ENCODE measurements at regions not wholly inside any gene's neighbourhood (a gene's known extent, or its start where the extent isn't known, plus 50 kb on each side); places are given as distances from the start of the nearest gene placed in this dataset.

GRCh38 chr20:58017231-58017969 is 211.1 kb downstream of the ANKRD60 start:
- no peak overlapping the region for H3K27ac Mint-ChIP-seq
- peak overlapping the region; percentile 67 for H3K27ac ChIP-seq (ENCODE audit: low read depth, low read length)
- DNase-seq = peak; percentile 15

GRCh38 chr20:58016779-58017178 is 211.7 kb downstream of the ANKRD60 start:
- no peak for TF ChIP-seq CTCF (conservative IDR thresholded peaks at IDR 0.05)
- no peaks in the 10 kb centered on the region for H3K36me3 Mint-ChIP-seq (ENCODE audit: low read depth)
- WGBS, 2 experiments (ENCODE audit: insufficient coverage in 1 of 2, insufficient read length in 1 of 2) = 85 to 100% methylated on average over 2 of the region's 2 CpGs
- H3K27me3 Mint-ChIP-seq (ENCODE audit: insufficient read depth) = no peaks in the 10 kb centered on the region
- Histone ChIP-seq H3K9me3 (ENCODE audit: control insufficient read depth, low read length) (peaks cover 6% of the 10 kb centered on the region), H3K4me1 (ENCODE audit: control insufficient read depth, insufficient read depth, low read length) (no peaks in the 10 kb centered on the region), H3K36me3 (ENCODE audit: control insufficient read depth, insufficient read depth, low read length) (no peaks in the 10 kb centered on the region), H3K9ac (ENCODE audit: extremely low read depth, low read length, poor library complexity, severe bottlenecking) (no peak overlapping the region), H3K4me3 (ENCODE audit: low read length) (no peak overlapping the region), H3K27me3 (ENCODE audit: control insufficient read depth, insufficient read depth, low read length, poor library complexity, severe bottlenecking) (no peaks in the 10 kb centered on the region), H3K27ac (ENCODE audit: low read depth, low read length) (no peak overlapping the region)
- H3K4me1 Mint-ChIP-seq = no peaks in the 10 kb centered on the region
- no peak overlapping the region for H3K27ac Mint-ChIP-seq
- H3K4me3 Mint-ChIP-seq = no peak overlapping the region
- no peak for DNase-seq
- no peaks in the 10 kb centered on the region for H3K9me3 Mint-ChIP-seq

More at GRCh38 chr20:58017231-58017969, 211.1 kb downstream of the ANKRD60 start:
- H3K4me3 Mint-ChIP-seq = no peak overlapping the region
- no peaks in the 10 kb centered on the region for H3K9me3 Mint-ChIP-seq
- no peaks in the 10 kb centered on the region for H3K36me3 Mint-ChIP-seq (ENCODE audit: low read depth)
- WGBS, 2 experiments (ENCODE audit: insufficient coverage in 1 of 2, insufficient read length in 1 of 2) = 71 to 89% methylated on average over 12 to 20 of the region's 20 CpGs
- H3K4me3 ChIP-seq (ENCODE audit: low read length) = no peak overlapping the region
- peaks cover 6% of the 10 kb centered on the region for H3K9me3 ChIP-seq (ENCODE audit: control insufficient read depth, low read length)
- no peaks in the 10 kb centered on the region for H3K36me3 ChIP-seq (ENCODE audit: control insufficient read depth, insufficient read depth, low read length)
- no peaks in the 10 kb centered on the region for H3K27me3 Mint-ChIP-seq (ENCODE audit: insufficient read depth)
- H3K27me3 ChIP-seq (ENCODE audit: control insufficient read depth, insufficient read depth, low read length, poor library complexity, severe bottlenecking) = no peaks in the 10 kb centered on the region
- no peaks in the 10 kb centered on the region for H3K4me1 Mint-ChIP-seq
- TF ChIP-seq CTCF (conservative IDR thresholded peaks at IDR 0.05) = no peak
- H3K4me1 ChIP-seq (ENCODE audit: control insufficient read depth, insufficient read depth, low read length) = no peaks in the 10 kb centered on the region
- H3K9ac ChIP-seq (ENCODE audit: extremely low read depth, low read length, poor library complexity, severe bottlenecking) = no peak overlapping the region

- Histone ChIP-seq H3K4me3 (ENCODE audit: low read length) (no peak overlapping the region), H3K27ac (ENCODE audit: low read depth, low read length) (no peak overlapping the region), H3K27me3 (ENCODE audit: control insufficient read depth, insufficient read depth, low read length, poor library complexity, severe bottlenecking) (no peaks in the 10 kb centered on the region), H3K36me3 (ENCODE audit: control insufficient read depth, insufficient read depth, low read length) (no peaks in the 10 kb centered on the region), H3K9ac (ENCODE audit: extremely low read depth, low read length, poor library complexity, severe bottlenecking) (no peak overlapping the region), H3K9me3 (ENCODE audit: control insufficient read depth, low read length) (peaks cover 6% of the 10 kb centered on the region), H3K4me1 (ENCODE audit: control insufficient read depth, insufficient read depth, low read length) (no peaks in the 10 kb centered on the region)
- no peak overlapping the region for H3K27ac Mint-ChIP-seq
- no peaks in the 10 kb centered on the region for H3K27me3 Mint-ChIP-seq (ENCODE audit: insufficient read depth)
- DNase-seq = no peak
- WGBS, 2 experiments (ENCODE audit: insufficient coverage in 1 of 2, insufficient read length in 1 of 2) = 79 to 82% methylated on average over 3 to 5 of the region's 5 CpGs
- no peak overlapping the region for H3K4me3 Mint-ChIP-seq
- no peaks in the 10 kb centered on the region for H3K4me1 Mint-ChIP-seq
- H3K9me3 Mint-ChIP-seq = no peaks in the 10 kb centered on the region
- no peak for TF ChIP-seq CTCF (conservative IDR thresholded peaks at IDR 0.05)
- no peaks in the 10 kb centered on the region for H3K36me3 Mint-ChIP-seq (ENCODE audit: low read depth)
Measured at GRCh38 chr20:58014628-58015315, 213.7 kb downstream of the ANKRD60 start.

Data from endodermal cell (in vitro differentiated cells).